ENCODE measurements at regions not wholly inside any gene's neighbourhood (a gene's known extent, or its start where the extent isn't known, plus 50 kb on each side); places are given as distances from the start of the nearest gene placed in this dataset.
"Not testable (repeated sequence)": the region's sequence is repeated elsewhere in the genome, so short reads cannot be mapped to it uniquely, and the experiment has no call there.

GRCh38 chr17:21508211-21508610 lies 132.1 kb downstream of the KCNJ12 start:
- DNase-seq (no peak), ATAC-seq (ENCODE audit: insufficient read depth, low FRiP score) (no peak)
- Histone ChIP-seq H3K9me3 (ENCODE audit: control insufficient read depth in 4 of 4, insufficient read depth in 3 of 4, low read length in 3 of 4) (peaks cover 0 to 2% (median 0%) of the 10 kb centered on the region in 4 donors), H3K27me3 (ENCODE audit: control insufficient read depth in 3 of 3, insufficient read depth in 3 of 3, low read length in 2 of 3) (peaks cover 0 to 18% (median 3%) of the 10 kb centered on the region in 3 donors), H3K36me3 (ENCODE audit: control insufficient read depth in 4 of 4, insufficient read depth in 4 of 4, low read length in 4 of 4) (no peaks in the 10 kb centered on the region), H3K9ac (ENCODE audit: insufficient read depth in 1 of 2, low read length in 2 of 2) (no peak overlapping the region), H3K4me3 (no peak overlapping the region), H3K4me1 (ENCODE audit: control insufficient read depth in 5 of 5, insufficient read depth in 5 of 5, low read length in 5 of 5) (peaks cover 0 to 5% (median 0%) of the 10 kb centered on the region in 5 donors), H3K27ac (ENCODE audit: low read depth in 1 of 2, low read length in 1 of 2) (no peak overlapping the region)
- TF ChIP-seq CTCF (IDR thresholded peaks at IDR 0.05; ENCODE audit: control extremely low read depth, extremely low read depth), result no peak
- 46 to 56% methylated on average over 2 of the region's 2 CpGs for WGBS, 2 donors

GRCh38 chr17:21509356-21509755 lies 133.2 kb downstream of the KCNJ12 start:
- not testable (repeated sequence) for H3K4me1 ChIP-seq (ENCODE audit: control insufficient read depth in 5 of 5, insufficient read depth in 5 of 5, low read length in 5 of 5); H3K9ac ChIP-seq (ENCODE audit: insufficient read depth in 1 of 2, low read length in 2 of 2); H3K9me3 ChIP-seq (ENCODE audit: control insufficient read depth in 4 of 4, insufficient read depth in 3 of 4, low read length in 3 of 4); ATAC-seq (ENCODE audit: insufficient read depth, low FRiP score); H3K36me3 ChIP-seq (ENCODE audit: control insufficient read depth in 4 of 4, insufficient read depth in 4 of 4, low read length in 4 of 4); DNase-seq; H3K27ac ChIP-seq (ENCODE audit: low read depth in 1 of 2, low read length in 1 of 2); H3K4me3 ChIP-seq
- WGBS, 2 donors, result 86 to 90% methylated on average over 1 of the region's 1 CpG
- peaks cover 0 to 18% (median 3%) of the 10 kb centered on the region in 3 donors for H3K27me3 ChIP-seq (ENCODE audit: control insufficient read depth in 3 of 3, insufficient read depth in 3 of 3, low read length in 2 of 3)

GRCh38 chr17:21510686-21511362 lies 134.7 kb downstream of the KCNJ12 start:
- H3K4me1 ChIP-seq (ENCODE audit: control insufficient read depth in 5 of 5, insufficient read depth in 5 of 5, low read length in 5 of 5), result peaks cover 0 to 5% (median 0%) of the 10 kb centered on the region in 5 donors
- WGBS, 2 donors, result 25 to 30% methylated on average over 14 of the region's 14 CpGs
- H3K27ac ChIP-seq (ENCODE audit: low read depth in 1 of 2, low read length in 1 of 2), result peak overlapping the region in 1 of 2 donors; percentile 45
- DNase-seq (peak in 2 of 3 donors; percentile 39 to 52), ATAC-seq (ENCODE audit: insufficient read depth, low FRiP score) (no peak)
- TF ChIP-seq CTCF (IDR thresholded peaks at IDR 0.05; ENCODE audit: control extremely low read depth, extremely low read depth), result no peak
- no peaks in the 10 kb centered on the region for H3K36me3 ChIP-seq (ENCODE audit: control insufficient read depth in 4 of 4, insufficient read depth in 4 of 4, low read length in 4 of 4)
- H3K9ac ChIP-seq (ENCODE audit: insufficient read depth in 1 of 2, low read length in 2 of 2), result peak overlapping the region in 1 of 2 donors; percentile 79
- peaks cover 0 to 2% (median 0%) of the 10 kb centered on the region in 4 donors for H3K9me3 ChIP-seq (ENCODE audit: control insufficient read depth in 4 of 4, insufficient read depth in 3 of 4, low read length in 3 of 4)
- no peak overlapping the region for H3K4me3 ChIP-seq
- peaks cover 0 to 18% (median 3%) of the 10 kb centered on the region in 3 donors for H3K27me3 ChIP-seq (ENCODE audit: control insufficient read depth in 3 of 3, insufficient read depth in 3 of 3, low read length in 2 of 3)

GRCh38 chr17:21511363-21512195 lies 135.4 kb downstream of the KCNJ12 start:
- 6 to 7% methylated on average over 76 to 78 of the region's 78 CpGs for WGBS, 2 donors
- DNase-seq (peak; percentile 90 to 93 (median 91)), ATAC-seq (ENCODE audit: insufficient read depth, low FRiP score) (peak; percentile 90)
- H3K4me1 ChIP-seq (ENCODE audit: control insufficient read depth in 5 of 5, insufficient read depth in 5 of 5, low read length in 5 of 5), result peaks cover 0 to 5% (median 0%) of the 10 kb centered on the region in 5 donors
- H3K27ac ChIP-seq (ENCODE audit: low read depth in 1 of 2, low read length in 1 of 2), result peak overlapping the region in 1 of 2 donors; percentile 45
- H3K9ac ChIP-seq (ENCODE audit: insufficient read depth in 1 of 2, low read length in 2 of 2), result peak overlapping the region in 1 of 2 donors; percentile 79
- peak; percentile 58 for TF ChIP-seq CTCF (IDR thresholded peaks at IDR 0.05; ENCODE audit: control extremely low read depth, extremely low read depth)
- peaks cover 0 to 2% (median 0%) of the 10 kb centered on the region in 4 donors for H3K9me3 ChIP-seq (ENCODE audit: control insufficient read depth in 4 of 4, insufficient read depth in 3 of 4, low read length in 3 of 4)
- H3K4me3 ChIP-seq, result peak overlapping the region; percentile 31
- H3K36me3 ChIP-seq (ENCODE audit: control insufficient read depth in 4 of 4, insufficient read depth in 4 of 4, low read length in 4 of 4), result no peaks in the 10 kb centered on the region
- H3K27me3 ChIP-seq (ENCODE audit: control insufficient read depth in 3 of 3, insufficient read depth in 3 of 3, low read length in 2 of 3), result peaks cover 0 to 18% (median 3%) of the 10 kb centered on the region in 3 donors
